G401 (cell line): ENCODE measurements at regions not wholly inside any gene's neighbourhood (a gene's known extent, or its start where the extent isn't known, plus 50 kb on each side); places are given as distances from the start of the nearest gene placed in this dataset.
"Not testable (repeated sequence)": the region's sequence is repeated elsewhere in the genome, so short reads cannot be mapped to it uniquely, and the experiment has no call there.

Experiments
- DNase-seq: peaks from one replicate; pipeline ENCODE4 v3.0.0-alpha.2; 2015; ENCODE audit warnings: low spot score
- in situ Hi-C: cut with HindIII; loops from 2 replicates; pipeline ENCODE4 v1.10.0; 2016; ENCODE audit warnings: low sequenced_read_pairs, mixed read lengths

GRCh38 chr2:105691947-105692390, 52.7 kb upstream of the NCK2 start:
- no peak for DNase-seq
- in situ Hi-C loops: no loop called here

GRCh38 chr2:105690566-105690965, 54.1 kb upstream of the NCK2 start:
- in situ Hi-C loops: no loop called here

GRCh38 chr2:105689484-105689883, 55.2 kb upstream of the NCK2 start:
- in situ Hi-C loops: no loop called here
- no peak for DNase-seq

More at GRCh38 chr2:105690566-105690965, 54.1 kb upstream of the NCK2 start:
- DNase-seq: peak; percentile 70

GRCh38 chr2:105688946-105689345, 55.8 kb upstream of the NCK2 start:
- in situ Hi-C loops: no loop called here
- no peak for DNase-seq

- in situ Hi-C loops: no loop called here
- DNase-seq: no peak
These were observed 58.1 kb upstream of the NCK2 start for GRCh38 chr2:105686588-105686987.

- in situ Hi-C loops: no loop called here
- no peak for DNase-seq
These were observed 61.7 kb upstream of the NCK2 start for GRCh38 chr2:105683011-105683492.

GRCh38 chr2:105682401-105682800, 62.3 kb upstream of the NCK2 start:
- in situ Hi-C loops: no loop called here

GRCh38 chr2:105681927-105682326, 62.8 kb upstream of the NCK2 start:
- in situ Hi-C loops: no loop called here
- no peak for DNase-seq

More at GRCh38 chr2:105682401-105682800, 62.3 kb upstream of the NCK2 start:
- DNase-seq: no peak

GRCh38 chr2:105680357-105680756, 64.4 kb upstream of the NCK2 start:
- DNase-seq: no peak
- in situ Hi-C loops: no loop called here

GRCh38 chr2:105678346-105678745, 66.4 kb upstream of the NCK2 start:
- in situ Hi-C loops: no loop called here
- no peak for DNase-seq

GRCh38 chr2:105677901-105678300, 66.8 kb upstream of the NCK2 start:
- in situ Hi-C loops: no loop called here

GRCh38 chr2:105675841-105676240, 68.9 kb upstream of the NCK2 start:
- in situ Hi-C loops: no loop called here
- no peak for DNase-seq

More at GRCh38 chr2:105677901-105678300, 66.8 kb upstream of the NCK2 start:
- DNase-seq: no peak

- in situ Hi-C loops: no loop called here
- DNase-seq: no peak
These were observed 69.7 kb upstream of the NCK2 start for GRCh38 chr2:105674859-105675541.

- DNase-seq: no peak
- in situ Hi-C loops: no loop called here
These were observed 70.3 kb upstream of the NCK2 start for GRCh38 chr2:105674401-105674800.

GRCh38 chr2:105671156-105671555, 73.6 kb upstream of the NCK2 start:
- in situ Hi-C loops: no loop called here
- peak; percentile 60 for DNase-seq

- in situ Hi-C loops: no loop called here
- DNase-seq: no peak
These were observed 75.3 kb upstream of the NCK2 start for GRCh38 chr2:105669384-105669891.

- DNase-seq: no peak
- in situ Hi-C loops: no loop called here
These were observed 79.2 kb upstream of the NCK2 start for GRCh38 chr2:105665480-105665879.

- DNase-seq: no peak
- in situ Hi-C loops: no loop called here
These were observed 84.2 kb upstream of the NCK2 start for GRCh38 chr2:105660489-105660888.

GRCh38 chr2:105655723-105656606, 88.7 kb upstream of the NCK2 start:
- DNase-seq, in situ Hi-C loops: not testable (repeated sequence)

- in situ Hi-C loops: no loop called here
- DNase-seq: no peak
These were observed 89.5 kb upstream of the NCK2 start for GRCh38 chr2:105655244-105655643.
